Stimulated activated CD8-positive, alpha-beta memory T cell treated with anti-CD3 and anti-CD28 coated beads, Interleukin-12 subunit alpha, Interleukin-12 subunit beta, amount 100 ng/mL, for 4 hours (primary cell): ENCODE measurements at regions not wholly inside any gene's neighbourhood (a gene's known extent, or its start where the extent isn't known, plus 50 kb on each side); places are given as distances from the start of the nearest gene placed in this dataset.

Source experiments
- DNase-seq: peaks from one replicate; pipeline ENCODE4 v3.0.0-alpha.2; 2020; ENCODE audit warnings: low read depth

- no peak for DNase-seq
Measured at GRCh38 chr2:41598161-41598894, 449.5 kb upstream of the PKDCC start.

DNA sequence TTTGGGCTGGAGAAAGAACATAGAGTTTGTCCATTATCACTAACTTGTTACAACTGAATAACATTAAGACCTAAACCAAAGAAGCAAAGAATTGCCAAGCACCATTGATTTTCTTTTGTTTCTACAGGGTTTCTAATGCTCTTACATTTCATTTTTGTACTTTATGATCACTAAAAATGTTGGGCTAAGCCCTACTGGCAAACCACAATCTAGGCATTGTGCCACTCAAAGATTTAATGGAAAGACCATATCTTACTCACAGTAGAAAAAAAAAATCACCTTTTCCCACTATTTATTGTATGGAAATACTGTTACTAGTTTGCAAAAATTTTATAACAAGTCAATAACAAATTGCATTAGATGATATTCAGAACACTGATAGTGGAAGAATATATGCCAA lies 447.4 kb upstream of the PKDCC start:
- DNase-seq: no peak

DNA sequence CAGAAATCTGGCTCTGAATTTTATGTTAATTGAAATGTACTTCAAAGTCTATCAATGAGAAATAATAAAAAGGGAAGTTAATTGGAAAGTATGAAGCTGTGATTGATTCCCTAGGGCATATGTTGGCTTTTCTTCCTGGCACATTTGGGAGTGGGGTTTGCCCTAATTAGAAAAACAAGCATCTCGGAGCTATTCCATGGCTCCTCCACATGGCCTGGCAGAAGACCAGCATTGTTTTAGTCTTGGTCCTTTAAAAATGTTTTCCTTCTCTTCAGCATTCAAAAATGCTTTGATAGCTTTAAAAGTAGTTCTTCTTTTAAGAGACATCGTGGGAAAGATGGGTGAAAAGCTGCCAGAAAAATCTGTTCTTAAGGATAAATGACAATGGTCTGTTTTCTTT lies 445.5 kb upstream of the PKDCC start:
- DNase-seq: no peak

DNA sequence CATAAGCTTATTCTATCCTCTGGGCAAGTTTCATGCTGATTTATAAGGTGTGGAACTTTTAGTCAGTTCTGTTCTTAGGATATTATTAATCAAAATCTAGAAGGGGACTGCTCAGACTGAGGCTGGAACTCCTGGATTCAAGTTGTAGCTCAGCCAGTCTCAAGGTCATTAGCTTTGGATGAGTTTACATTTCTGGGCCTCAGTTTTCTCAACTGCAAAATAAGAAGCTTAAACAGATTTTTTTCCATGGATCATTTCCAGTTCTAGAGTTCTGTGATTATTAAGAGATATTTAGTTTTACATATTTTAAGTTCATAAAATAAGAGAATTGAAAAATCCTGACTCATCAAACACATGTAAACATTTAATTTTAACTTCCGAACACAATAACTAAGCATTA lies 442.5 kb upstream of the PKDCC start:
- DNase-seq: no peak

- no peak for DNase-seq
Measured at GRCh38 chr2:41605914-41606313, 441.9 kb upstream of the PKDCC start.

DNA sequence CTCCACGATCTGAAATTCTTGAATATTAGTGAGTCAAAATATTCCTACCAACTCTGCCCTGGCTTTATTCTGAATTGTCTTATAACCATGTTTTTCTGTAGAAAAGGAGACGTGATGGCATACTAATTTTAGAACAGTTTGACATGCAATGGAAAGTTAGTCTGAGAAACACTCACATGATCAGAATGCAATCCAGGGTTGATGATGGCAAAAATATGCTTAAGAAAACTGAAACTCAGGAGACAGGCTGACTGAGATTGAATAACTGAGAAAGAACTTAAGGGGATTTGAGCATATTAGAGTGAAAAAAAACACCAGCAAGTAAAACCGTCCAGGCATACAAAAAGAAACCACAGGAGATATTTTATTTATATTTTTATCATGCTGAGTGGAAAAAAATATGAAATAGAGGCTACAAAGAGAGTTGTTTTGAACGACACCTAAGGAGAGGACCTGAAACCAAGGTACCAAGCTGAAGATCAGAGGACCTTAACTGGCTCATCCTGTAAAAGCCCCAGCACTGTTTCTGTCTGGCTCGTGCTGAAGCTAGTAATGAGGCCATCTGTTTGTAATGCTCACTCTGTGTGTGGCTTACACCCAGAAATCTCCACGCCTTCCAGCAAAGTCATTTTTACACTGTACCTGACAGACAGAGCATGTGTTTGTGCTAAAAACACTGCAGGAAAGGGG lies 437.2 kb upstream of the PKDCC start:
- DNase-seq: no peak

DNA sequence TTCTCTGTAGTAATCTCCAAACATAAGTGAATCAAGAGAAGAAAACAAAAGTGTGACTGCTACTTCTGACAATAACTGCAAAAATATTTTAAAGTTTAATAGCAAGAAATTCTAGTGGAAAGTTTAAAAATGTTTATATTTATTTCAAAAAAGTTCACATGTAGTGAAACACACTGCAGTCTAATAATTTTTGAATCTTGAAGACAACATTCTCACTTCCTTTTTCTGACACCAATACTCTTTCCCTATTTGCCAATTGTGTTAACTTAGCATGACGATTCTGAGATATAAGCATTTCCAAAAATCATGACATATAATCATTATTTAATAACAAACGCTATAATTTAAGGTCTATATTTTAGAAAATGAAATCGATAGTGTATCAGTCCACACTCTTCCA lies 429.1 kb upstream of the PKDCC start:
- no peak for DNase-seq

- DNase-seq: no peak
Measured at GRCh38 chr2:41621095-41621494, 426.7 kb upstream of the PKDCC start.

DNA sequence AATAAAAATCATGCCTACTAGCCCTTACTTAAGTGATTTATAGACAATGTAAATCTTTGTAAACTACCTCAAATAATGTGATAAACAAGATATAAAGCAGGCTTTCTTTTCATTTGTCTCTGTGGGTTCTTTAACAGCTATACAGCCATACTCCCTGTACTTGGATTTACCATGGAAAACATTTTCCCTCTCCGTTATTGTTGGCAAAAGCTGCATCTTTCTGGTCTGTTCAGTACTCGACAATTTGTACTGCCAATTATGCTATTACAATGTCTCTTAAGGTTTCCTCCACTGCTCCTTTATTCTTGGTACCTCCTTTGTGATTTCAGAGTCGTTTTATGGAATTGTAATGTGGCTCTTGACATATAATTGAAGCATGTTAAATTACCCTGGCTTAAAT lies 426.3 kb upstream of the PKDCC start:
- DNase-seq: no peak

DNA sequence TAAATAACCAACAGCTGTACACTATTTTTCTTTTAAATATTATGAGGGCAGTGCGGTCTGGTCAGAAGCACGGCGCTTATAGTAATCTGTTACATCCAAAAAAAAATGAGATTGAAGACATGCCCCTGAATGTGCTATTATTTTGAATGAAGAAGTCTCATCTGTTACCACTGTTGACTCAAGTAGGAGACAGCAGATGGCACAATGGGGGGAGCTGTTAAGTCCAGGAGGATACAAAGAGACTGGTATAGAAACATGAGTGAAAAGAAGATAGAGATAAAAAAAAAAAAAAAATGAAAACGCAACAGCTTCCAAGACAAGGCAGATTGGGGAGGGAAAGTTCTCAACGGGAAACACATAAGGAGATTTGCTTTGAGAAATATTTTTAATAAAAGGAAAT lies 425.5 kb upstream of the PKDCC start:
- DNase-seq: no peak

GRCh38 chr2:41626936-41627335 lies 420.9 kb upstream of the PKDCC start:
- no peak for DNase-seq

DNA sequence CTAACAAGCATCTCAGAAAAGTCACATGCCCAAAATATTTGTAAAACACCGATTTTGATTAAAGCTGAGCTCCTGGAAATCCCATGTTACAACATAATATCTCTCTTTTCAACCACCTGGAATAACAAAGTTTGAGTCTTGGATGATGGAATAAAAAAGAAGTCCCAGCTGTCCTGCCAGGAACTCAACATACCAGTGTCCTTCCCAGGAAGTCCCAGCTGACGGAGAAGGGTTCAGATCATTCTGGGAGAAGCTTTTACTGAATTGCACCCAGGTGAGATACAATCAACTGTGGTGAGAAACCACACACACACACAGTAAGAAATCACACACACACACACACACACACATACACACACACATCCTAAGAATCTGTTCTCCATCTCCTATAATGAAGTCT lies 413.1 kb upstream of the PKDCC start:
- DNase-seq: no peak

DNA sequence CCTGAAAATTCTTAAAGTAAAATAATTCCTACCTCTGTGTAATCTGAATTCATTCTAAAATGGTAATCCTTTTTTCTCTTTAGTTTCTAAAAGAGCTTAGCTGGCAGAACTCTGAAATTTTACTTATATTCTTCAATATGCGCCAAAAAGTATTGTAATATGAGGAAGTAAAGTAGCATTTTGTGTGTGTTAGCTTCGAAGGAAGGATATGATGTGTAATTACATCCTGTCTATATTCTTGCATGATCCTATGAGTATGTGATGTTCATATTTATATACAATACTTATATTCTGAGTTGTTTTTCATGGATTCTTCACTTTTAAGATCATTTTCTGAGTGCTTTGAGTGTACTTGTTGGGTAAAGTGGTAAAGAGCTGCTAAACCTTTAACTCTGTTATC lies 402.9 kb upstream of the PKDCC start:
- no peak for DNase-seq

DNA sequence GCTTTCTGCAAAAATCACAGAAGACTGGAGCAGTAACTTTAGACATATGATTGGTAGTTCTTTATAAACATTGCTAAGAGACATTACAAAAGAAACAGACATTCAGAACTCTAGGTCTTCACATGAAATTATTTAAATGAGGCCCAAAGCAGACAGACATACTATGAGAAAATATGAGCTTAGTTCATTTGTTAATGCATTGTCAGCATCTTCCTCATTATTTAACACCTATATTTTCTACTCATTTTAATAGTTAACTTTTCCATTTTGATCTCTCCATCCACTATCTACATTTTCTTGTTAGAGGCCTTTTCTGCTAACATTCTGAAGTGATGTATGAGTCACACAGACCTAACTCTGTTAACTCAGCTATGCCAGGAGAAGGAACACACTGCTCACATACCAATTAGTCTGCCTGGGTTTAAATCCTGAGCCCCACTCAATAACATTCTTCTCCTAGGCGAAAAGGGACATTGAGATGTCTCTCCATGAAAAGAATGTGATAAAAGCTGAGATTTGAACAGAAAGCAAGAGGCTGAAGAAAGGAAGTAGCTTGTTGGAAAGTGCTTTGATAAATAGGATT lies 400.3 kb upstream of the PKDCC start:
- DNase-seq: no peak

DNA sequence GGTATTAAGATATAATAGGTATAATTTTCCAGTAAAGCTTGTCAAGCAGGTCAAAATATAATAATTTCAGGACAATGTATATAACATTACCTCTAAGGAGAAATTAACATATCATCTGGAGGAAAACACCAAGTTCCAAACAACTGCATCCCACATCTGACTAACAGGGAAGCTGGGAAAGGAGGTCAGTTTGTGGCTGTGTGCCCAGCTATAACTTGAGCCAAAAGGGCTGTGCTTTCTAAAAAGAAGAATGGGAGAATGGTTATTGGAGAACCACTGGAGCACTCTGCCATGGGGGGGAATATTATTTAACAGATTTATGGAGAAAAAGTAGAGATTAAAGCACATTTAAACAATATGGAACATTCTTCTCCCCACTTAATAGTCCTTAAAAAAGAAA lies 390.6 kb upstream of the PKDCC start:
- DNase-seq: no peak

DNA sequence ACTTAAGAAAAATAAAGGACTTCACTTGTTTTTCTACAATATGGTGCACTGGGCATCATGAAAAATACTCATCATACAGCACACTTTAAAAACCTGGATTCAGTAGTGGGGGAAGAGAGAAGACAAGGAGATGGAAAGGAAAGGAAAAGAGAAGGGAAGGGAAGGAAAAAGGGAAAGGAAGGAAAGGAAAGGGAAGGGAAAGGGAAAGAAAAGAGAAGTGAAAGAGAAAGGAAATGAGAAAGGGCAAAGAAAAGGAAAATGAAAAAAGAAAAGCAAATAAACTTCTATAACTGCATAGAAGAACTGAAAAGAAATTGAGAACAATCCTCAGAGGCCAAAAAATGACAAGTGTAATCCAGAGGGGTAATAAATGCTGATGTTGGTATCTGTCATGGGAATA lies 388.1 kb upstream of the PKDCC start:
- DNase-seq: no peak

DNA sequence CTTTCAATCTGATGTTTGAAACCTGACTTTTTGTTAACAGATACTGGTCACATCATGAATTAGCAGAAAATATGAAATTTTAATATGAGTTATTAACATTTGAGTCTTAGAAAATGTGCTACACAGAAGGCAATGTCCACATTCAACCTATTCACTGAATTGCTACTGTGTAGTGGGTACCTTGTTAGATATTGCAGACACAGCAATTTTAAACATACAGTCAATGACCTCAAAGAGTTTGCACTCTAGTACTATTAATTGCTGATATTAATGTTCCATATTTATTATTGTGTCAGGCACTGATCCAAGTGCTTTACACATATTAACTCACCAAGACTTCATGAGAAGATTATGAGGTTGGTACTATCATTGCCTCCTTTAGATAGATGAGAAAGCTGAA lies 385.4 kb upstream of the PKDCC start:
- DNase-seq: no peak

DNA sequence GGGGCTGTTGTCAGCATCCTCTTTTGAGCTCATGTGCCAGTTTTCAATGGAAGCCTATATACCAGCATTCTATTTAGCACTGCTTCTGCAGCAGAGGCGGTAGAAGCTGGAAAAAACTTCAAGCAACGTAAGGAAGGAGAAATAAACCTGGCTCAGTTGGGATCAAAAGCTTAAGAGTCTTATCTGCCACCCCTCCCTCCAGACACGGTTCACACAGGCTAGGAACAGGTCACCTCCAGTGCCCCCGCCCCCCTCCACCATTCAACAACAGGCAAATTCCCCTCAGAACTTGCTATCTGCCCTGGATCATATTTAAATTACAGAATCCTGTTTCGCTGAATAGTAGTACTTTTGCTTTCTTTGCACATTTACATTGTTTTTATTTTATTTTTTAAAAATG lies 384.8 kb upstream of the PKDCC start:
- no peak for DNase-seq

DNA sequence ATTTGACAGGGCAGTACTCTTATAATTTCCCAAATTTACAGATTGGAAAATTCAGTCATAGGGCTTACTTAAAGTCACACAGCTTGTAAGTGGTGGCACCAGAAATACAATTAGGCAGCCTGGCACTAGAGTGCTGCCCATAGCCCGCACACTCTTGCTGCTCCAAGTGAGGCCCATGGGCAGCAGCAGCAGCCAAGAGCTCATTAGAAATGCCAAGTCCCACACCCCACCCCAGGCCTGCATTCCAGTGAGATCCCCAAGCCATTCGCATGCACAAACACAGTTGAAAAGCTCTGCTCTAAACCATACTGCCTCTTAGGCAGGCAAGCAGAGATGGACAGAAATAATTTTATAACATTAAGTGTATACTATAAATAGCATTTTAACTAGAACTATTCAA lies 379.3 kb upstream of the PKDCC start:
- DNase-seq: no peak

GRCh38 chr2:41678639-41679038 lies 369.2 kb upstream of the PKDCC start:
- DNase-seq: no peak

DNA sequence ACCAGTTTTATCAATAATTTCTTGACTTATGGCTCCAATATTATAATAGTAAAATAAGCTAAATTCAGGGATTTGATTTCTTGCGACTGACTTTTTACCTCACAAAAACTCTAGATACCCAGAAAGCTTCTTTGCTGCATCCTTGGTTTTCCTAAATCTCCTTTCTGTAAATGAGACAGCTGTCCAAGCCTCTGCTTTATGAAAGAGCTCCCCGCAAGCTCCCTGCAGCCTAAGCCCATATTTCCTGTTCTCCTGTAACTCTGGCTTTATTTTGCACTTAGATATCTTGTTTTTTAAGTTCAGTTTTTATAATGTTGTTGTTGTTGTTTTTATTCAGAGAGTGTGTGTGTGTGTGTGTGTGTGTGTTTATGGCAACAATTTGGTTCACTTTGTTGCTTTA lies 361.7 kb upstream of the PKDCC start:
- DNase-seq: no peak

DNA sequence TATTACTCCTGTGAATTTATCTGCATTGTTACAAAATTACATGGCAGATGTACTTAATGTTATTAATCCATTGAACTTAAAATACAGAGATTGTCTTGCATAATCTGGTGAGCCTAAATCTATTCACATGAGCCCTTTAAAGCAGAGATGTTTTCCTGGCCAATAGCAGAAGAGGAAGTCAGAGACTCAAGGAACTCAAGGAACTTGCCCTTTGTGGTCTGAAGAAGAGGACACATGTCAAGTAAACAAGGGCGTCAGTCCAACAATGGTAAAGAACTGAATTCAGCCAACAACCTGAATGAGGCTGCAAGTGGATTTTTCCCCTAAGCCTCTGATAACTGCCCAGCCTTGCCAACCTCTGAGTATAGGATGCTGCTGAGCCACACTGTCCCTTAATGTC lies 356.3 kb upstream of the PKDCC start:
- DNase-seq: no peak

- no peak for DNase-seq
Measured at GRCh38 chr2:41694536-41695049, 353.2 kb upstream of the PKDCC start.
